Activated naive CD8-positive, alpha-beta T cell treated with anti-CD3 and anti-CD28 coated beads for 36 hours (primary cell): ENCODE measurements at regions not wholly inside any gene's neighbourhood (a gene's known extent, or its start where the extent isn't known, plus 50 kb on each side); places are given as distances from the start of the nearest gene placed in this dataset.

Experiments
- DNase-seq: peaks from one replicate; pipeline ENCODE4 v3.0.0; 2021
- H3K27ac Mint-ChIP-seq: one replicate; pipeline ENCODE4 v1.8.0; 2022; ENCODE audit warnings: mild to moderate bottlenecking, moderate library complexity, mixed read lengths
- H3K27me3 Mint-ChIP-seq: one replicate; pipeline ENCODE4 v1.8.0; 2022; ENCODE audit warnings: mild to moderate bottlenecking, mixed read lengths
- H3K36me3 Mint-ChIP-seq: one replicate; pipeline ENCODE4 v1.8.0; 2021; ENCODE audit warnings: mild to moderate bottlenecking, mixed read lengths
- H3K4me1 Mint-ChIP-seq: one replicate; pipeline ENCODE4 v1.8.0; 2021; ENCODE audit warnings: mixed read lengths
- H3K4me3 Mint-ChIP-seq: one replicate; pipeline ENCODE4 v1.8.0; 2022; ENCODE audit warnings: mild to moderate bottlenecking, moderate library complexity, mixed read lengths
- H3K9me3 Mint-ChIP-seq: one replicate; pipeline ENCODE4 v1.8.0; 2022; ENCODE audit warnings: mixed read lengths

DNA sequence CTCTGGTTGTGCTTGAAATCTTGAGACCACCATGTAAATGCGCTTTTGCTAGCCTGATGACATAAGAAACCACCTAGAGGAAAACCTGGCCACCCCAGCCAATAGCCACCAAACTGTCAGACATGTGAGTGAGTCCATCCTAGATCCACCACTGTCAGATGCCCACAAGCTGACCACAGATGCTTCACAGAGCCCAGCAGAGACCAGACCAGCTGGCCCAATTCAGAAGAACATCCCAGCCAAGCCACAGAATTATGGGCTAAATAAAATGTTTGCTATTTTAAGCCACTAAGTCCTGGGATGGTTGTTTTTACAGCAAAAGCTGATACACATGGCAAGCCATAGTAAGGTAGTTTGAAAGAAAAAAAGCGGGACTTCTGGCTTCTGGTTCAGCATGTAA lies 425.3 kb downstream of the KIF16B start:
- H3K9me3 Mint-ChIP-seq: peaks cover 14% of the 10 kb centered on the region
- DNase-seq: no peak
- no peaks in the 10 kb centered on the region for H3K4me1 Mint-ChIP-seq
- no peaks in the 10 kb centered on the region for H3K36me3 Mint-ChIP-seq
- no peak overlapping the region for H3K4me3 Mint-ChIP-seq
- H3K27me3 Mint-ChIP-seq: no peaks in the 10 kb centered on the region
- H3K27ac Mint-ChIP-seq: no peak overlapping the region

DNA sequence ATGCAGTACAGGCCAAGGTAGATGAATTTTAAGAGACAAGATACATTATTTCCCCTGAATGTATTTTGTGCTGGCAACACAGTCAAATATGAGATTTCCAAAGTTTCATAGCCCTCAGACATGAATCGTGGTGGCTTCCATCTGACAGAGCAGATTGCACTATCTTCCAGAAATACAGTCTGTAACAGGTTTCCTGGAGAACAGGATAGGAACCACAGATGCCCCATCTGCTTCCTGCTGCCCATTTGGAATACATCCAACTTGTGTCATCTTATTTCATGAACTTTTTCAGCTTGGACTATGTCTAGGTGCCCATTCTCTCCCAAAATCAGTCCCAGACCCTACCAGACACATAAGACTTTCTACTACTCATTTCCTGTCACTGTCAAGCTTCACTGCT lies 426.0 kb downstream of the KIF16B start:
- H3K4me1 Mint-ChIP-seq: no peaks in the 10 kb centered on the region
- H3K27me3 Mint-ChIP-seq: no peaks in the 10 kb centered on the region
- DNase-seq: no peak
- H3K9me3 Mint-ChIP-seq: peaks cover 9% of the 10 kb centered on the region
- H3K27ac Mint-ChIP-seq: no peak overlapping the region
- H3K36me3 Mint-ChIP-seq: no peaks in the 10 kb centered on the region
- H3K4me3 Mint-ChIP-seq: no peak overlapping the region

DNA sequence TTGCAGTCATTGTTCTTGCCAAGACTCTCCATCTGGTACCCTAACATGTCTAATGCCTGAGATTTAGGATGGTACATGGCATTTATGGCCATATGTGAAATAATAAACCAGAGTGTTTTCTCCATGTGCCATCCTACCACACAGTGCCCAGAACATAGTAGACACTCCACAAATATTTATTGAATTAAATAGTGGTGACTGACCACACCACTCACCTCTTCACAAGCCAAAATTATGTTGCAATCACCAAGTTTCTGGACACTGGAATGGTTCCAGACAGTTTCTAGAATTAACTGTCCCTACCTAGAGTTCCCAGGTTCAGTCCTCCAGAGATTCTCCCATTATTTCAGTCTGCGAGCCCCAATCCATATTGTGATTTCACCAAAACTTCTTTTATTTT lies 427.3 kb downstream of the KIF16B start:
- Mint-ChIP-seq H3K9me3 (peaks cover 12% of the 10 kb centered on the region), H3K27me3 (no peaks in the 10 kb centered on the region), H3K36me3 (no peaks in the 10 kb centered on the region), H3K27ac (no peak overlapping the region), H3K4me1 (no peaks in the 10 kb centered on the region), H3K4me3 (no peak overlapping the region)
- no peak for DNase-seq

DNA sequence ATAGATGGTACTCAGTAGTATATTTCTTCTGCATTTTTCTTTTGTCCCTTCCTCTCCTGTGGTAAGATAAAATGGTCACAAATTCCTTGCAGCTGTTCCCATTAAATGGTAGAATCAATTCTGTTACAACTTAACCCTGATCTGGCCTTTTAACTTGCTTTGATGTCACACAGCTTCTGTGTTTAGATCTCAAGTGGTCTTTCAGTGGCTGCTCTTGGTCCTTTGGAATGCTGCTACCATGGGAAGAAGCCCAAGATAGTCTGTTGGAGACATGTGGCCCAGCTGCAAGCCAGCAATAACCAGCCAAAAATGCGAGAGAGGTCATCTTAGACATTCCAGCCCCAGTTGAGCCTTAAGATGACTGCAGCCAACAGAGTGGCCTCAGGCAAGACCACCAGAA lies 429.7 kb downstream of the KIF16B start:
- Mint-ChIP-seq H3K4me3 (no peak overlapping the region), H3K4me1 (no peaks in the 10 kb centered on the region), H3K36me3 (no peaks in the 10 kb centered on the region), H3K9me3 (peaks cover 8% of the 10 kb centered on the region), H3K27me3 (no peaks in the 10 kb centered on the region), H3K27ac (no peak overlapping the region)
- no peak for DNase-seq

DNA sequence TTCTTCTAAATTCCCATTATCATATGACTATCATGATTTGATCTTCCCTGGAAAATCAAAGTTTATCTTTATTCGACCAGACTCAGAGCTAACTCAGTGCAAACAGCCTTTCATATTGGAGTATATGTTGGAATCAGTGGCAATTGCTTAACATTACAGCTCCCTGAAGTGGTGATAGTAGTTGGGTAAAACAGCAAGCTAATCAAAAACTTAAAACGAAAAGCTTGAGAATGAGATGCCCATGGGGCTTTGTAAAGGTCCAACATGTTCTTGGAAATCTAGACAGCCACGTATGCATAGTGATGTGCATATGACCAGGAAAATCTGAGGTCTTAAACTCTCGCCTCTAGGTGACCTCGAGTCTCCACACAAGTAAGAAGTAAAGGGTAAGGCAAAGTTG lies 437.6 kb downstream of the KIF16B start:
- no peaks in the 10 kb centered on the region for H3K4me1 Mint-ChIP-seq
- H3K4me3 Mint-ChIP-seq: no peak overlapping the region
- H3K36me3 Mint-ChIP-seq: no peaks in the 10 kb centered on the region
- H3K27ac Mint-ChIP-seq: no peak overlapping the region
- H3K9me3 Mint-ChIP-seq: peaks cover 10% of the 10 kb centered on the region
- H3K27me3 Mint-ChIP-seq: no peaks in the 10 kb centered on the region
- DNase-seq: no peak

DNA sequence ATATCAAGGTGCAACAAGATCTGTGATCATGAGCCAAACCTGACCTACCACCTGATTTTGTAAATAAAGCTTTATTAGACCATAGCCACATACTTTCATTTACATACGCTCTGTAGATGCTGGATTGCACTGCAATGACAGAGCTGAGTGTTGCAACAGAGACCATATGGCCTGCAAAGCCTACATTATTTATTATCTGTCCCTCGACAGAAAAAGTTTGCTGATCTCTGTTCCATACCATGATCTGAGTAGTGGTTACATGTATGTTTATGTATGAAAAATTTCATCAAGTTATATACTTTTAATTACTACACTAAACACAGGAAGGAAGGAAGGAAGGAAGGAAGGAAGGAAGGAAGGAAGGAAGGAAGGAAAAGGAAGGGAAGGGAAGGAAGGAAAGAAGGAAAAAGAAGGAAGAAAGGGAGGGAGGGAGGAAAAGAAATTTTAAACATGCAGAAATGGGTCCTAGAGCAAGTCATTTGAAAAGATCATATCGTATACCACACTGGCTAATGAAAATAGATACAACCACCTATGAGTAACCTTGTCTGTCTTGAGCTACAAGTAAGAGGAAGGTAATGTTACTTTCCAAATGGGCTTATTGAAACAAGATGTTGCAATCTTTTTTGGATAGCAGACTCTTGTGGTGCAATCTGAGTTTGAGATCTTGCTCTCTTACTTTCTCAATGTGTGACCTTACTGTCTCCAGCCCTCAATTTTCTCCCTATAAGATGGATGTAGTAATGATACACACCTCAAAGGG lies 441.0 kb downstream of the KIF16B start:
- no peaks in the 10 kb centered on the region for H3K4me1 Mint-ChIP-seq
- H3K27me3 Mint-ChIP-seq: no peaks in the 10 kb centered on the region
- no peak for DNase-seq
- H3K27ac Mint-ChIP-seq: no peak overlapping the region
- H3K9me3 Mint-ChIP-seq: peaks cover 6% of the 10 kb centered on the region
- no peak overlapping the region for H3K4me3 Mint-ChIP-seq
- no peaks in the 10 kb centered on the region for H3K36me3 Mint-ChIP-seq

DNA sequence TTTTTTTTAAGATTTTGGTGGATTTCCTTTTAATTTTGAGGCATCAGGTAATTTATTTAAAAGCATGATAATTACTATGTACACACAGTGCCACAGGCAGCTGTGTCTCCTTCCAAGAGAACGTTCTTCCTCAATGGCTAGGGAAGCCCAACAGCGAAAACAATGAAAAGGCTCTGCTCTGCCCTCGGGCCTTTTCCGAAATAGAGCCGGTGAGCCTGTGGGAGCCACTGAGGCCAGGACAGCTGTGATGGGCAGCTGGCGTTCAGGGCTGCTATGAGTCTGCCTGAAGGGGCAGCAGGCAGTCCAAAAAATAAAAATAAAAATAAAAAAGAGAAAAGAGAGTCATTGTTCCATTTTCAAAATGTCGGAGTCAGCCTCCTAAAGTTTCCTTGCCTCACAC lies 443.8 kb downstream of the KIF16B start:
- H3K4me3 Mint-ChIP-seq: no peak overlapping the region
- peaks cover 2% of the 10 kb centered on the region for H3K9me3 Mint-ChIP-seq
- peaks cover 4% of the 10 kb centered on the region for H3K27me3 Mint-ChIP-seq
- H3K27ac Mint-ChIP-seq: no peak overlapping the region
- no peaks in the 10 kb centered on the region for H3K4me1 Mint-ChIP-seq
- H3K36me3 Mint-ChIP-seq: no peaks in the 10 kb centered on the region
- no peak for DNase-seq

DNA sequence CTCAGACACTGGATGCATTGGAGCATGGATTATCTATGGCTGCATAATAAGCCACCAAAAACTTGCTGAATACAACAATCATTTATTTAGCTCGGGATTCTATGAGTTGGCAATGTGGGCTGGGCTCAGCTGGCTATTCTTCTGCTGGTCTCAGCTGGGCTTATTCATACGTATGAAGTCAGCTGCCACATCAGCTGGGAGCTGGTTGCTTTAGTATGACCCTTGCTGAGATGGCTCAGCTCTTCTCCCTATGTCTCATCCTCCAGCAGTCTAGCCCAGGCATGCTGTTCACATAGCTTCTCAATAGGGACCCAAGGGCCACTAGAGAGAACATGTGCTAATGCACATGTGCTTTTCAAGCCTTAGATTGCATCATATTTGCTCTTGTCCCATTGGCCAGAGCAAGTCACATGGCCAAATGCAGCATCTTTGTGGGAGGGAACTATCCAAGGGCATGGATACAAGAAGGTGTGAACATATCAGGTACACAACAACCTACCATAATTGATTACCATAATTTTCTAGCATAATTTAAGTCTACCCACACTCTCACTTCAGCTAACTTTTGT lies 444.6 kb downstream of the KIF16B start:
- Mint-ChIP-seq H3K4me3 (no peak overlapping the region), H3K27ac (no peak overlapping the region), H3K36me3 (no peaks in the 10 kb centered on the region), H3K9me3 (peaks cover 2% of the 10 kb centered on the region), H3K27me3 (peaks cover 4% of the 10 kb centered on the region), H3K4me1 (no peaks in the 10 kb centered on the region)
- no peak for DNase-seq

DNA sequence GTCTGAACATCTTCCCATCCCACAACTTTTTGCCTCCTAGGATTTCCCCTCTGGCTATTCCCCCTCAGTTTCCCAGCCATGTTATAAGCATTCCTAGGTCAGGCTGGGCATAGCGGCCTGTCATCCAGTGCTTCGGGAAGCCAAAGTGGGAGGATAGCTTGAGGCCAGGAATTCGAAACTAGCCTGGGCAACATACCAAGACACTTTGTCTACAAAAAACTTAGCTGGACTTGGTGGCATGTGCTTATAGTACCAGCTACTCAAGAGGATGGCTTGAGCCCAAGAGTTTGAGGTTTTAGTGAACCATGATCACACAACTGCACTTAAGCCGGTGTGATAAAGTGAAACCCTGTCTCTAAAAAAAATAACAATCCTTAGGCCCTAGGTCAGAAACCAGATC lies 447.4 kb downstream of the KIF16B start:
- no peaks in the 10 kb centered on the region for H3K4me1 Mint-ChIP-seq
- H3K9me3 Mint-ChIP-seq: no peaks in the 10 kb centered on the region
- no peak overlapping the region for H3K27ac Mint-ChIP-seq
- H3K27me3 Mint-ChIP-seq: peaks cover 4% of the 10 kb centered on the region
- no peak for DNase-seq
- no peaks in the 10 kb centered on the region for H3K36me3 Mint-ChIP-seq
- no peak overlapping the region for H3K4me3 Mint-ChIP-seq

DNA sequence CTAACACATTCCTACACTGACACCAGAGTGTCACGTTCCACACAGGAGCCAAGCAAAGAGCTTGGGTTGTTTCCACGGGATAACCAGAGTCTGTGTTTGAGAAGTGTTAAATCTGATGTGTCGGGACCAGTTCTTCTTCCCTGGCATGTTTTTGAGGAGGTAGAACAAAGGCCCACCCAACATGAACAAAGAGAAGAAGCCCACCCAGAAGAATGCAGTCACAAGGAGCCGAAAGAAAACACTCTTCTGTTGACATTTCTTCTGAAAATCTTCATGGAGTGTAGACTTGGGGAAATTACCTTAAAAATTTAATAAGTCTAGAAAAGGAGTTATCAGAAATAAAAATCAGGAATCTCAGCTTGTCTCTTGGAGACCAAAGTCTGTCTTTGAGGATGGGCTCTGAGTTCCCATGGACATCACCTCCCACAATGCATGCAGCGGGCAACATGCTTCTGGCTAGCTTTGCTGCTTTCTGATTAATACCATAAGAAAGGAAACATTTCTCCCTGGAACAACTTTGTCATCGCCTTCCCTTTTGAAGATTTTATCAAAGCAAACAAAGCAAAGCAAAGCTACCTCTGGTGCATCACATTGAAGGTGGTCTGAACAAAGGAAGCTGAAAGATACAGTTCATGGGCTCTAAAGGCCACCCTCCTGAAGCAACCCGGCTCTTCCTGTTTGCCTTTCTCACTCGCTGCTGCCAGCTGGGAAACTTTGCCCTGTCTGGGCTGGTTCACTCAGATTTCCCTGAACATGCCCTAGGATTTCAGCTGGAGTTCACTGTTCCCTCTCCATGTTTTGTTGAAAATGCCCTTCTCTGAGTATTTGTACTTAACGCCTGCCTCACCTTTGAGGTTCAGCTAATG lies 448.1 kb downstream of the KIF16B start:
- DNase-seq: no peak
- no peaks in the 10 kb centered on the region for H3K4me1 Mint-ChIP-seq
- H3K27ac Mint-ChIP-seq: no peak overlapping the region
- H3K9me3 Mint-ChIP-seq: no peaks in the 10 kb centered on the region
- H3K4me3 Mint-ChIP-seq: no peak overlapping the region
- peaks cover 4% of the 10 kb centered on the region for H3K27me3 Mint-ChIP-seq
- no peaks in the 10 kb centered on the region for H3K36me3 Mint-ChIP-seq

DNA sequence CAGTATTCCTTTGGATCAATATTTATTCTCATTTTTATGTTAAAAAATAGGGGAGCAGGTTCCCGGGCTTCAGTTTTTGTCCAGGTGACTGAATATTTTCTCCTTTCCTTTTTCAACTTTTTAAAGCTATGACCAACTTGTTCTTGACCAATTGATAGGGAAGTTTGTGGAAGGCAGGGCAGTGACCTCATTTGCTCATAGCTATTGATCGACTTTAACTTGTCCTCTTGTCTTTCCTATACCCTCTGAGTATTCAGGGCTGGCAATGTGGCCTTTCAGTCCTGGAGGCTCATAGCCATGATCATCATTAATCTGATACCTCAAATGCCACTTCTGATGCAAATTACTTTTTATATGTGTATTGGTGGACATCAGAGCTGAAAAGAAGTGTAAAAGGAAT lies 448.8 kb downstream of the KIF16B start:
- Mint-ChIP-seq H3K27me3 (peaks cover 4% of the 10 kb centered on the region), H3K27ac (no peak overlapping the region), H3K4me1 (no peaks in the 10 kb centered on the region), H3K36me3 (no peaks in the 10 kb centered on the region), H3K4me3 (no peak overlapping the region), H3K9me3 (no peaks in the 10 kb centered on the region)
- no peak for DNase-seq

DNA sequence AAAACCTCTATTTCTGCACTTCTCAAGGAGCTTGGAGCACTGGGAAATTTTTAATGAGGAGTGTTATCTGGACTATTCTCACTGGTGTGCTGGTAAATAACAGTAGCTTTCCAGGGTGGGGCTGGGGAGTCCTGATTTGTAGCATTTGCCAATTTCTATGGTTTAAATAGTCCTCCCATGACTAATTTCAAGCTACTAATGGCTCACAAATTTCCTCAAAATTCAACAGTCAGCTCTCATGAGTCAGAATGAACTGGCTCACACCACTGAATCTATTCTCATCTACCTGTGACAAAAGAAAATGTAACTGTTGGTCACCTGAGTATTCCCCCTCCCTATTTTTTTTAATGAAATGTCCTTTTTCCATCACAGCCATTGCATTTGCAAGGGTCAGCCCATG lies 449.6 kb downstream of the KIF16B start:
- Mint-ChIP-seq H3K4me3 (no peak overlapping the region), H3K9me3 (no peaks in the 10 kb centered on the region), H3K4me1 (no peaks in the 10 kb centered on the region), H3K27me3 (peaks cover 4% of the 10 kb centered on the region), H3K36me3 (no peaks in the 10 kb centered on the region), H3K27ac (no peak overlapping the region)
- DNase-seq: no peak

DNA sequence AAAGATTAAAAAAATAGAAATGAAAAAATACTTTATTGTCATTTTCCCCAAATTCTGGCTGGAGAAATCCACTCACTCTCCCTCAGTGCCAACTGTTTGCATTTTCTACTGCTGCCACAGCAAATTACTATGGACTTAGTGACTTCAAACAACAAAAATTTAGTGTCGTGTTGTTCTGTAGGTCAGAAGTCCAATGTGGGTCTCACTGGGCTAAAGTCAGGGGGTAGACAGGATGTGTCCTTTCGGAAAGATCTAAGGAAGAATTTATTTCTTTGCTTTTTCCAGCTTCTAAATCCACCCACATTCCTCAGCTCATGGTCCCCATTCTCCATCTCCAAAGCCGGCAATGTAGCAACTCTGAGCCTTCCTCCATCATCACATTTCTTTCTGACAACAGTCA lies 453.3 kb downstream of the KIF16B start:
- peaks cover 2% of the 10 kb centered on the region for H3K9me3 Mint-ChIP-seq
- DNase-seq: no peak
- no peak overlapping the region for H3K4me3 Mint-ChIP-seq
- H3K4me1 Mint-ChIP-seq: no peaks in the 10 kb centered on the region
- H3K36me3 Mint-ChIP-seq: no peaks in the 10 kb centered on the region
- H3K27ac Mint-ChIP-seq: no peak overlapping the region
- no peaks in the 10 kb centered on the region for H3K27me3 Mint-ChIP-seq

DNA sequence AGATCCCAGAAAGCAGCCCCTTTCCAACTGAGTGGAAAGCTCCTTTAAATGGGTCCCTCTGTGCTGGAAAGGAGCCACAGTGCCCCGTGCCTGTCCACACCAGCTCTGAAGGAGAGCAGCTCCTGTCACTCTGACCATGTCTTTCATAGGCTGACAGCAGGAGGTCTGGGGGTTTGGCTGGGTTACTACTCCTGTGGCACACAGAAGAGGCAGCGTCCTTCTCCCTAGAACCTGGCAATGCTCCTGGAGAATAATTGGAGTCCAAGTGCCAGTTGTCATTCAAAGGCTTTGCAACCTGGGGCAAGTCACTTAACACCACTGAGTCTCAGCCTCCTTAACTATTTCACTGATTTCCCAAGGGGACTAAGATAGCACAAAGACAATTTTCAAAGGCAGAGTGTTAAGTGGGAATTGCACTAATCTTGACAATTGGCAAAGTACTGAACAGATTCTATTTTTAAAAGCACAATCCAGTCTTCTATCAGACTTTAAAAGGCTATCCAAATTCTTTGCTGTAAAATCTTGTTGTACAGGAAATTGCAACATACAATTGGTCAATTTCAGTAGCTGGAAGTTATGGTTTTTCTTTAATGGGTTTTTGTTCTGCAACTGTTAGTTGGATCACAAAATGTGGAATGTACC lies 457.2 kb downstream of the KIF16B start:
- no peak overlapping the region for H3K4me3 Mint-ChIP-seq
- H3K4me1 Mint-ChIP-seq: no peaks in the 10 kb centered on the region
- no peaks in the 10 kb centered on the region for H3K36me3 Mint-ChIP-seq
- H3K27ac Mint-ChIP-seq: no peak overlapping the region
- peaks cover 2% of the 10 kb centered on the region for H3K9me3 Mint-ChIP-seq
- DNase-seq: no peak
- H3K27me3 Mint-ChIP-seq: no peaks in the 10 kb centered on the region

DNA sequence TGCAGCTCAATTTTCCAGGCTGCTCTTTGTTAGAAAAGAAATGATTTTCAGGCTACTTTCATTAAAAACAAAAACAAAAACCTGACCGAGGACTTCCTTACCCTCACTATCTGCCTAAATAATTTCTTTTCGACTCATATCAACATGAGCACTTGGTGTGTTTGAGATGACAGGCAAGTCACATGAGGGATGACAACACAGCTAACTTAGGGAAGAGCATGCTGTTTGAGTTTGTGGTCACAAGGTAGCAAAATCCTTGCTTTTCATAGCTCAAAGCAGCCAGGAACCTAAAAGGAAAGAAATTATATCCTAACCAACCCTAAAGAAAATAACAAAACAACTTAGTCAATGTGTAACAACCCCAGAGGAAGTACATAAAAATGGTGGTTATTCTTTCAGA lies 459.5 kb downstream of the KIF16B start:
- no peak overlapping the region for H3K27ac Mint-ChIP-seq
- H3K4me3 Mint-ChIP-seq: no peak overlapping the region
- H3K9me3 Mint-ChIP-seq: peaks cover 2% of the 10 kb centered on the region
- H3K27me3 Mint-ChIP-seq: no peaks in the 10 kb centered on the region
- no peaks in the 10 kb centered on the region for H3K36me3 Mint-ChIP-seq
- no peaks in the 10 kb centered on the region for H3K4me1 Mint-ChIP-seq
- DNase-seq: no peak
